Hematopoietic multipotent progenitor cell (in vitro differentiated cells): ENCODE measurements at regions not wholly inside any gene's neighbourhood (a gene's known extent, or its start where the extent isn't known, plus 50 kb on each side); places are given as distances from the start of the nearest gene placed in this dataset.

Source experiments
- DNase-seq, 3 donors: peaks; one replicate each; pipeline ENCODE4 v3.0.0-alpha.2; 2011 to 2015; ENCODE audit warnings: low read depth in 2 of 3, low spot score in 2 of 3

DNA sequence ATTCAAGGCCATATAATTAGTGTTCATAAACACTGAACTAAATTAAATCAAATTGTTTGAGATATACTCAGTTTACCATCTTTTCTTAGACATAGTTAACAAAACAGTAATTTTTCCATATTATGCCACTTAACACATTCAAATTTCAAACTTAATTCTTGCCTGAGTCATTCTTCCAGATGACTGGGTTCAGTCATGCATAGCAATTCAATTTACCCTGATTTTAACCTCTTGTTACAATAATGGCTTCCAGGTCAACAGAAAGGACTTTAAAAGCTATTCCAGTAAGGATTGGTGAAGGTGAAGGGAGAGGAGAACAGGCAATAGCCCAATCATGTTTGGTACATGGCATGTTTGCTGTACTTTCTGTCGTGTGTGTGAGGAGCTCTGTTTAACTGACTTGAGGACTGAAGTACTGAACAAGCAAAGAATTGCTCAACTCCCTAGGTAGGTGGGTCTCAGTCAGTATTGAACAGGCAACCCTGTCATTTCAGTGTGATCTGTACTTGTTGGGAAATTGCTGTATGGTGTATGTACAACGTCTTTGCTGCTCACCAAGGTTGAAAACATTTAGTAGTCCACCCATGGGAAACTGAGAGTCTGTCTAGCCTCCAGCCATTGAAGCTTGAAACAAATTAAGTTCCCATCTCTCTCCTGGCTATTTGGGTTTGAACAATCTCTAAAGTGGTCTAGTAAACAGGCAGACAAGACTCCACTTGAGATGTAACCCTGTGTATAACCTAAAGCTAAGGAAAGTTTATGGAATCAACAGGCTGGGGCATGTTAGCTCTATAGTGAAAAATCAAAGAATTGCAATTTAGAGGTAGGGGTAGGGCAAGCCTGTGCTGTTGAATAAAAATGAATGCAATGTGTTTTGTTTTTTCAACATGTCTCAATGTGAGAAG lies 327.2 kb downstream of the BTG1 start:
- DNase-seq = no peak

DNA sequence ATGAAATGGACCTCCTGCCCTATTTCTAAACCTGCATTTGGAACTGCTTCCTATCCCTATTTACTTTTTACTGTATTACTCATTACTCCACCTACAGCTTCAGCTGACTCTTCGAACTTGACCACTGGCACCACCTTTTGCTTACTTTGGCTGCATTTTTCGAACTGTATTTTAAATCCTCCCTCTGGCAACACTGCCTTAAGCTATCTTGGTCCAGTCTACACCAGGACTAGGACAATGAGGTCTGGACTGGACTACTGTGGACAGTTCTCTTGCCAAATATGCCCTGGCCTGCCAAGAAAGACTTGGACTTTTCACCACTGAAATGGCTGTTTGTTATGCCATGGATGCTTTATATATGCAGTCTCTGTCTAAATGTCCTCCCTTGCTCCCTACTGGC lies 328.1 kb downstream of the BTG1 start:
- DNase-seq = no peak

DNA sequence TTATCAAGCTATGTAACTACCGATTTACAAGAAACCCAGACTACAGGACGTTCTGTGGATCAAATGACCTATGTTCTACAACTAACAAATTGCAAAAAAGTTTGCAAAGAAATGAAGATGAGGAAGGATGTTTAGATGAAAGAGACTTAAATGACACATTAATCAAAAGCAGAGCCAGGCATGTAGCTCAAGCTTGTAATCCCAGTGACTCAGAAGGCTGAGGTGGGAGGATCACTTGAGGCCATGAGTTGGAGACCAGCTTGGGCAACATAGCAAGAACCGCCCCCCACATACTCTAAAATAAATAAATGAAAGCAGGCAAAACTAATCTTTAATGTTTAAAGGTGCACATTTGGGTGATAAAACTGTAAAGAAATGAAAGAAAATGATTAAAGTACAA lies 331.9 kb downstream of the BTG1 start:
- DNase-seq = no peak

DNA sequence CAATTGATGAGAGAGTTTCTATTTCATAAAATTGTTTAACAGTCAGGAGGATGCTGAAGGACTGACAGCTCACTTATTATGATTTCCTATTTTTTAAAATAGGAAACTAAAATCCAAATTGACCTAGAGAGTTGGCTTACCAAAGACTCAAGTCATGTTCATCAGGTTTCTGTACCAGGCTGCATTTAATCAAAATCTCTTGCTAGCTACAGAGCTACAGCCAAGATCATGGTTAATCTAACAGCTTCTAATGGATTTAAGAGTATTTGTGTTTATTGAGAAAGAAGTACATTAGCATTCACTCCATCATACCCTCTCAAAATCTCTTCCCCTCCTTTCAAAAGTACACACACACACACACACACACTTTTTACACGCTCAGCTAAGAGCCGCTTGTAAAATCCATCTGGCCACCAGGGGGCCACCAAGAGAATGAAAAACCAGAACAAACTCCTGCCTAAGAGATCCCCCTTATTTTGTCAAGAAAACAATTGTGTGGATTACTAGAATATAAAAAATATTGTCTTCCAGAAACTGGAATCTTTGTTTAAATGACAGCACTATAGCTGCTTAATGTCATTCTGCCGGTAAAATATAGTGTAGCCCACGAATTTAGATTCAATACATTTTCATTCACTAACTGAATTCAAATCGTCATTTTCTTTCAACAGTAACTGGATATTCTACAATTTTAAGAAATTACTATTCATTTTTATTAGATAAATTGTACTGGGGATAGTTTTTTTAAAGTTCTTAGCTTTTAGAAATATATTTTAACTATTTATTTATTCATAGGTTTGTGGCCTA lies 334.0 kb downstream of the BTG1 start:
- DNase-seq = peak; percentile 46 to 79 (median 53)

DNA sequence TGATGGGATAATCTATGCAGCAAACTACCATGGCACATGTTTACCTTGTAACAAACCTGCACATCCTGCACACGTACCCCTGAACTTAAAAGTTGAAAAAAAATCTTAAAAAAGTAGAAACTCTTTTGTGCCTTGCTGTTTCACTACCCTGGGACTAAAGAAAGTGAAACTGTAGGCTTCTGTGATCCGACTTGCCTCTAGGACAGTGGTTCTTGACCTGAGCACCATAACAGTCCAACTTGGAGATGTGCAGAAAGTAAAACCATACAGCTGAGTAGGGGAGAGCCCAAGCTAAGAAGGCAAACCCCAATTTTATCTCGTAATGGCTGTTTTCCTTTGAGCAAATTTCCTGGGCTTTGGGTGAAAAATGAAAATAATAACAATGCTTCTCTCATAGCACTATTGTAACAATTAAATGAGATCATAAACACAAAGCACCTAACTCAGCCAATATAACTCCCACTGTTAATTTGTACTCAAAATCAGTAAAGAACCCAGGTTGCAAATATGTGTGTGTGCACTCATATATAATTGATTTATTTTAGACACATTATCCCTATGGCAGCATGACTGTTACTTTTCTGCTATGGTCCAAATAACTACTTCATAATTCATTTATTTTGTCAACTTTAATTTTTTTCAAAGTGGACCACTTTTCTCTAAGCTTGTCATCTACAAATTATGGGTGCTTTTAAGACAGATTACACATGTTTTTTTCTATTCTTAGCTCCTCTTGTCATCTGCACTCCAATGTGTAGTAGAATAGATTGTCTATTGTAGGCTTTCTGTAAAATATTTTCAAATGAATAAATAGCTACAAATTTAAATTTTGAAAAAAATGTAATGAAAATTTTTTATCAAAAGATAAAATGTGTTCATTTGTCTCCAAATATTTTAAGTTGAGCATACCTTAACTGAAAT lies 334.9 kb downstream of the BTG1 start:
- no peak for DNase-seq

DNA sequence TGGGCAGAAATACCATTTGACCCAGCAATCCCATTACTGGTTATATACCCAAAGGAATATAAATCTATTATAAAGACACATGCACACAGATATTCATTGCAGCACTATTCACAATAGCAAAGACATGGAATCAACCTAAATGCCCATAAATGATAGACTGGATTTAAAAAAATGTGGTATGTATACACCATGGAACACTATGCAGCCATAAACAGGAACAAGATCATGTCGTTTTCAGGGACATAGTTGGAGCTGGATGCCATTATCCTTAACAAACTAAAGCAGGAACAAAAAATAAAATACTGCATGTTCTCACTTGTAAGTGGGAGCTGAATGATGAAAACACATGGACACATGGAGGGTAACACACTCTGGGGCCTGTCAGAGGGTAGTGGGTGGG lies 335.6 kb downstream of the BTG1 start:
- DNase-seq = no peak

DNA sequence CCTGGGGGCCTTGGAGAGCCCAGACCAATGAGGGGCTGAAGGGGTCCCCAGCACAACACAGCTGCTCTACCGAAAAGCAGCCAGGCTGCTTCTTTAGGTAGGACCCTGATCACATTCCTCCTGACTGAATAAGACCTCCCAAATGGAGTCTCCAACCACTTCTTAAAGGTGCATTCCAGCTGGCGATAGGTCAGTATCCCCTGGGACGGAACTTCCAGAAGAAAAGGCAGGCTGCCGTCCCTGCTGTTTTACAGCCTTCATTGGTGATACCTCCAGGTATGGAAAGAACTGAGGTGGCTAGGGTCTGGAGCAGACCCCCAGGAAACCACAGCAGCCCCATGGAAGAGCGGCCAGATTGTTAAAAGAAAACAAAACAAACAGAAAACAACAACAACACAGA lies 340.6 kb downstream of the BTG1 start:
- DNase-seq = no peak

DNA sequence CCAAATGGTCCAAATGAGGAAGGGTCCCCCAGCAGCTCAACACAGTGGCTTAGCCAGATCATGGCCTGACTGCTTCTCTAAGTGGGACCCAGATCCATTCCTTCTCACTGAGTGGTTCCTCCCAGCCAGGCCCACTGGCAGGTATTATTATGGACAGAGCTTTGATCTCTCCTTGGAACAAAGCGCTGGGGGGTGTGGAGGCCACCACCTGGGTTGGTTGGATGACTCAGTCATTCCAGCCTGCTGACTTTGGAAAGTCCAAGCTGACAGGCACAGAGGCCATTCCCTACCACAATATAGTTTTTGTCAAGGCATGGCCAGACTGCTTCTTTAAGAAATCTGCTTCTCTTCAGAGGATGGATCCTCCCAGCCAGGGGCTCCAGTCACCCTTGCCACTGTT lies 341.1 kb downstream of the BTG1 start:
- DNase-seq = no peak

DNA sequence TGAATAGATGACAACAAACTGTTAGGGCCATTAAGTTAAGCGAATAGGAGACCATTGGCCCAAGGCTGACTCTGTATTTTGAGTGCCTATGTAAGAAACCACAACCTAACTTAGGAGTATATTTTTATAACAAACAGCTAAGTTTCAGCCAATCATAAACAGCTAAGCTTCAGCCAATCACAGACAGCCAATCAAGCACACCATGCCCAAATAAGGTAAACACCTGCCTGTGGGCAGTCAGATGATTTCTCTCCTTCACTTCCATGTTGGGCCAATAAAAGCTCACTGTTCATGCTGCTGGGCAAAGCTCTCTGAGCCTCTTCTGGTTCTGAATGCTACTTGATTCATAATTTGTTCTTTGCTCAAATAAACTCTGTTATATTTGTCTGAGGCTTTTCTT lies 344.6 kb downstream of the BTG1 start:
- DNase-seq = no peak

DNA sequence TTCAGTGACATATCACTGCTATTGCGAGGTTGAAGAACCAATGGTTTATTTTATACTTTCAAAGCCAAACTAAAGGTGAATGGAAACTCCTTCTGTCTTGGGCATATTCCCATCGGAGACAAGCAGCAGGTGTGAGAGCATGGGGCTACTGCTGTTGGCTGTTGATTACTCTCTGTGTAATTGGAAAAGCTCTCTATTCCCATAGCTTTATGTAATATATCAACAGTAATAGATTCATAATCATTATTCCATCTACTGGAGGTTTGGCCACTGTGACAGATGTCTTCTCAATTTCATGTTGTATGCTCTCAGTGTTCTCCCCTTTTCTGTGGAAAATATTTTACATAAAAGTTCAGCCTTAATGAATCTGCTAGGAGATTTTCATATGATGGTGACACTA lies 352.0 kb downstream of the BTG1 start:
- DNase-seq = no peak

DNA sequence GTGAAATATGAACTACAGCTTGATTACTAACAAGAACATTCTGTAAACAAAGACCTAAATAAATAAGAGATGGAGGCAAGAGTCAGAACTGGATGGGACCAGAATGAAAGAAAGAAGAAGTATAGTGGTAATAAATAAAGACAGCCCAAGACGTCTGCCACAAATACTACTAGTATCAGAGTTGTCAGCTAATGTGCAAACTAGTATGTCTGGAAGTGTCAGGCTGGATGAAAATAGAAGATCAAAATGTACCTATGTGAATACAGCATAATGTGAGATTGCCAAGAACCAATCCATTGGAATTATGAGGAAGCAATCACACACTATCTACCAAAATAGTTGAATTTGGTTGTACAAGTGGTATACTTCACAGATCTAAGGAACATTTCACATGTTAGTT lies 353.0 kb downstream of the BTG1 start:
- no peak for DNase-seq

DNA sequence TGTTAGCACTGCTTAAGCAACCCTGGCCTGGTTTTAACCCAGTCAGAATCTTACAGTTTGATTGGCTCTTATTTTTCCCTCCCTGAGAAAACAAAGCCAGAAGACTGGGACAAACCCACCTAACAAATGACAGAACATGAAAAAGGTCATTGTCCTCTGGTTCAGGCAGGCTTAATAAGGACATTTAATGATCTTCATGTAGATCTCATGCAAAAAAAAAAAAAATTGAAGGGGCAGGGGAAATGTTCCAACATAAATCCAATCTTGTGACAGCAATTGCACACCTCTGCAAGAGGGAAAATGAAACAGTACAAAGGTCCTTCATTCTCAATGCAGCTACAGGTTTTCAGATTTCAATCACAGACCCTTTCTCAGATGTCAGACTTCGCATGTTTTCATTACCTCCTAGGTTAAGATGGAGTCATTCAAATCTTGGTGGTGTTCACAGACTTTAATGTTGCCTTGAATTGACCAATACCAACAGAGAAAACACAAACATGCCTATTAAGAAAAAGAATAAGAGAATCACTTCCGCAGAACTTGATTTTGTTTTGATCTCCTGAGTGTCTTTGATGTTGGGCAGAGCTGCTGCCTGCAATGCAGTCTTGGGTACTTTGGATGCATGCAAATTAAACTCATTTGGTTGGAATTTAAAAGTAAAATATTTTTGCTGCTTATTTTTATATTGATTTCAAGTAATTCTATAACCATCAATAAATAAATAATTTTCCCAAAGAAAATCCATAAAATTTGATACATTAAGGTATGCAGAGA lies 359.0 kb downstream of the BTG1 start:
- no peak for DNase-seq

DNA sequence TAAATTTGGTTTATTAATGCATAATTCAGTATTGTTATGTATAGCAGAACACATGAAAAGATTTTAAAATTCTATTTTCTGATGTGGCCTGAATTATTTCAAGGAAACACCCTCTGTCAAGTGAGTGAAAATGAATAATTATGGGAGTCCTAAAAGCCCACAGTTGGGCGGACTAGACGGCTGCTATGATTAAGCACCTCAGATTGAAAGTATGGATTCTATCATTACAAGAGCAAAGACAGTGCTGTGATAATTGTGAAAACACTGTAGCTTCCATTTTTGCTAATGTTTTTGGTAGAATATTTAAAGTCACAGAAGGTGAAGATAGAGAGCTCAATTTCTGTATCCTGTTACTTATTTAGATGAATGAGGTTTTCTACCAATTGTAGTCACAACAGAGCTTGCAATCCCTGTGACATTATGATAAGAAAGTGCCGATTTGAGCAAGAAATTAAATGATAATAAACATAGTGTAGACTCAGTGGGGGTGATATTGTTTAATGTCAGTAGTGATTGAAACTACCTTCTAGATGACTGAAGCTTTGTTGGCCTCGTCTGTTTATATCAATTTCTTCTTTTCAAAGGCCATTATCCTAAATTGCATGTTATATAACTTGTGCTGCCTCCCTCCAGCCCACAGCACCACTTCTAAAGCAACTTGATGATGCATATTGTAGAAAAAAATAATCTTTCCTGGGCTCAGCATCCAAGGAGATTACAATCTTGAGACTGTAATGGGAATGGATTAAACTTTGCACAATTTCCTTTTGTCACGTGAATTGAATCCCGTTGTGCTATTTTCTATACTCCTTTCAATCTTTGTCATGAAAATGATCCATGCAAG lies 359.8 kb downstream of the BTG1 start:
- no peak for DNase-seq

DNA sequence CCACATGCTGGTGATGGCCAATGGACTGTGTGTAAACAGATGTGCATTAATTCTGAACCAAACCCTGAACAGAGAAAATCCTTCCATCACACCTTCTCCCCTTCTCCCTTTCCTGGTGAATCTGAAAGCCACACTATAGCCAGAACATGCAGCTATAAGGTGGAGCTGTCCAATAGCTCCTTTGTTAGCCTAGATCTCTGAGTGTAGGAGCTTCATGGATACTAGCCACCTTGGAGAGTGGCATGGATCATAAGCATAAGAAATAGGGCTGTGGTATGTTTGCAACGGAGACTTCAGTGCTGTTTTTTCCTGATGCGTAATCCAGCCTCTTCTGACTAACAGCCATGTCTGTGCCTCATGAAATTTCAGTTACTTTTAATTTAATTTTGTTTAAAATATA lies 364.5 kb downstream of the BTG1 start:
- no peak for DNase-seq

DNA sequence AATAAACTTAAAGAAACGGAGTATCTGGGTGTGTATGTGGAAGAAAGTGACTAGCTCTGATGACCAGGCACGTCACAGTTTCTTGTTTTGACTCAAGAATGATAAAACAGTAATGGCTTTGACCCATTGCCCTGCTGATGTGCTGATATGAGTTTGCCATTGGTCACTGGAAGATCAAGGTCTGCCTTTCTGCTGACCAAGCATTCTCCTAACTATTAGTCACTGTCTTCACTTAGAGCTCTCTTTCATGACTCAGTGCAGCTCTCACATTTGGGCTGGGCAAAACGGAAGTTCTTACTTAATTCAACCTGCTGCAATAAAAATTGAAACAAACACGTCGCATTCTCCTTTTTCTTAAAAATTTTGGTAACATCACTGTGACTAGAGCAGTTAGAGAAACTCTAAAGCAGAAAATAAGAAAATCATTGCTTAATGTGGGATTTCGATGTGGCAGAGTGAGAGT lies 366.7 kb downstream of the BTG1 start:
- DNase-seq = peak in 1 of 3 donors; percentile 21

DNA sequence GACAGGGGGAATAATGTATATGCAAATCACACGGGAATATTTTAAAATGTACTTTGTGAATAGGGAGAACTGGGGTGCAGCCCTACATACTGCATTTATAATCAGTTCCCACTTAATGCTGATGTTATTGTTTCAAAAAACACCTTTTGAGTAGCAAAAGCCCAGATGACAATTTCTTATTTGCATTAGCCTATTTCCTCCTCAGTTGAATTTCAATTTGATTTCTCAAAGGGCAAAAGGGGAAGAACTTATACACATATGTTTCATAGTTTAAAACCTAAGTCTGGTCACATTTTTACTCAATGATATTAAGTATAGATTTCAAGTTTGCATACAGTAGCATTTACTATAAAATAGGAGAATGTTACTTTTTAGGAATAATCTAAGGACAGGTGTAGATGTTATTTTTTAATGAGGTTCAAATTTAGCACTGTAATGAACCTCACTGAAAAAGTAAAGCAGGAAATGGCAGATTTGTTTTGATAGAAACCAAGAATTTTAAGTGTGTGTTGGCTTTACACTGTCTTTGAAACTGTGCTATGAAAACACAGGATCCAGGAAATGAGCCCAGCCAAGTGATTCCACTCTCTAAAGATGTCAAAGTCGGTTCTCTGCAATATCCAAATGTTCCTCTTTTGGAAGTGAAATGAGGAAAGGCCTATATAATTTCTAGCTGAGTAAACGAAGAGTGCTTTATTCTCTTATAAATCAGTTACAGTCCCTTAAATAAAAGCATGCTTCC lies 367.4 kb downstream of the BTG1 start:
- no peak for DNase-seq

DNA sequence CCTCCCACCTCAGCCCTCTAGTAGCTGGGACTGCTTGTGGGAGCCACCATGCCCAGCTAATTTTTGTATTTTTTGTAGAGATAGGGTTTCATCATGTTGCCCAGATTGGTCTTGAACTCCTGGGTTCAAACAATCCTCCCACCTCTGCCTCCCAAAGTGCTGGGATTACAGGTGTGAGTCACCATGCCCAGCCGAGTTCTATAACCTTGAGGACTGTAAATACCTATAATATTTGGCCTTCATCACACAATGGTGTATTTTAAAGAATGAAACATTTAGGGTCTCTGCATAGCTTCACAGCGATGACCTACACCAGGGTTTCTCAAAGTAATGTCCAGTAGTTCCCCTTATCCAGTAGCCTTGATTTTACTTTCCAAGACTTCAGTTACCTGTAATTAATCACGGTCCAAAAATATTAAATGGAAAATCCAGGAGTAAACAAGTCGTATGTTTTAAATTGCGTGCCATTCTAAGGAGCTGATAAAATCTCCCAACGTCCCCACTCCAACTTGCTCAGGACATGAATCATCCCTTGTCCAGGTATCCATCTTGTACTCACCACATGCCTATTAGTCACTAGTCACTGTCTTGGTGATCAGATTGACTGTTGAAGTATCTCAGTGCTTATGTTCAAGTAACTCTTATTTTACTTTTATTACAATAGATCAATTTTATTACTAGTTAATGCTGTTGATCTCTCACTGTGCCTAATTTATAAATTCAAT lies 368.2 kb downstream of the BTG1 start:
- DNase-seq = no peak

DNA sequence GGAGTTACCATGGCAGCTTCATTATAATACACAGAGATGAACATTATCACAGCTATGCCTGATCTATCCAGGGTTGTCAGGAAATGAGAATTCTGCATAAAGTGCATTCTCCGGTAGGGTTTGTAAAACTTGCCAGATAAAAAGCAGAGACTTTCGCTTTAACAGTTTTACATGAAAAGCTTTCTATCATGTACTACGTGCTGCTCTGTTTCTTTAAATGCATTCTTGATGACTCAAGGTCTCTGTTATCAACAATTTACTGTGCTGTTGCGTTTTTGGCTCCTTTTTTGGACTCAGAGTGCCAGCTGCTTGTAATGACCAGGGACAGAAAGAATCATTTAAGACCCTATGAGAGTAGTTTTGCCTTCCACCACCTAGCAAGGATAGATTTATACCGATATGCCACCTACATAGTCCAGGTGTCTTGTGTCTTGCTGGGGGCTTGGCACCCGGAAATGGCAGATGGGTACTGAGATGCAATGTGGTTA lies 371.2 kb downstream of the BTG1 start:
- DNase-seq = no peak
